Body of pancreas (tissue), 4 donors: ENCODE measurements at regions not wholly inside any gene's neighbourhood (a gene's known extent, or its start where the extent isn't known, plus 50 kb on each side); places are given as distances from the start of the nearest gene placed in this dataset.

Experiments used
- ATAC-seq: fragments of 150-250 bp; one replicate; pipeline ENCODE4 v1.9.1; 2016
- DNase-seq, 4 donors: peaks; one replicate each; pipeline ENCODE4 v3.0.0-alpha.2; 2019
- H3K27ac ChIP-seq, 4 donors: fragments of 200-600 bp; sonication (generic); 1 replicate in 3 of 4; 2 replicates in 1 of 4; pipeline versions ENCODE4 v1.5.1 to v1.6.1; 2016 to 2019; ENCODE audit warnings: mild to moderate bottlenecking in 1 of 4, mixed read lengths in 1 of 4, moderate library complexity in 1 of 4
- H3K27me3 ChIP-seq, 2 donors: fragments of 200-600 bp; sonication (generic); one replicate each; pipeline ENCODE4 v1.6.0; 2016; ENCODE audit warnings: mild to moderate bottlenecking in 1 of 2
- H3K36me3 ChIP-seq, 2 donors: fragments of 200-600 bp; sonication (generic); replicated peaks in 1 of 2; 2 replicates each; pipeline ENCODE4 v1.5.1; 2016; ENCODE audit warnings: low read depth in 2 of 2; ENCODE audit not compliant: insufficient read depth in 1 of 2
- H3K4me1 ChIP-seq: fragments of 200-600 bp; sonication (generic); one replicate; pipeline ENCODE4 v1.6.0; 2016
- H3K4me3 ChIP-seq, 2 donors: fragments of 200-600 bp; sonication (generic); 1 replicate in 1 of 2; 2 replicates in 1 of 2; pipeline ENCODE4 v1.5.1; 2016 to 2019
- H3K9me3 ChIP-seq, 3 donors: fragments of 200-600 bp; sonication (generic); 1 replicate in 2 of 3; 2 replicates in 1 of 3; pipeline ENCODE4 v1.5.1; 2016
- POLR2A ChIP-seq, 3 donors: fragments of 450-650 bp; IDR thresholded peaks; one replicate each; pipeline ENCODE4 v1.6.1; 2016; ENCODE audit warnings: antibody characterized with exemption in 3 of 3, mild to moderate bottlenecking in 2 of 3
- WGBS, 2 donors: methylation state at CpG; one replicate each; pipeline ENCODE4 v1.1.5; 2017; 5-methylcytosine and 5-hydroxymethylcytosine counted together
- intact Hi-C: fragments of 100-400 bp; cut with DNase I; formaldehyde crosslinking; loops from one replicate; pipeline ENCODE4 v1.15.1; 2023
- TF ChIP-seq, protein P1 (sequence below), 7 experiments: fragments of 450-650 bp in 4 of 7; fragments of 200-600 bp in 3 of 7; sonication (generic) in 3 of 7; IDR thresholded peaks; one replicate each; pipeline ENCODE4 v1.5.1; 2016 to 2019; ENCODE audit warnings: antibody characterized with exemption in 7 of 7

DNA sequence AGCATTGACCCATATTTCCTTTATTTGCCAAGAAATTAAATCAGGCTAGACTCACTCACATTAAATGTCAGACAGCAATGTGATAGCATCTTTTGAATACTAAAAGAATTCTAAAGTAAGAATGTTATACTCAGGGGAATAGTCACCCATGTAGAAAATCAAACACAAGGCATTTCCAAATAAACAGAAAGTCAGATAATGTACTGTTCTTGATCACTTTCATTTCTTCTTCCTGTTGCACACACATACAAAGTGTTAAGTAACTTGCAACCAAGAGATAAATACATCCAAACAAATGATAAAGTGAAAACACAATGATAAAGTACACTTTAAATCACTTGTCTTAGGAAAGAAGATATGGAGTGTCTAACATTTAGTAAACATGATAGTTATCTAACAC is 1366.6 kb upstream of the MIR17HG start:
- Histone ChIP-seq H3K27me3 (no peaks in the 10 kb centered on the region), H3K36me3 (no peaks in the 10 kb centered on the region), H3K9me3 (no peaks in the 10 kb centered on the region), H3K27ac (no peak overlapping the region), H3K4me1 (no peaks in the 10 kb centered on the region), H3K4me3 (no peak overlapping the region)
- TF ChIP-seq, protein P1, sequence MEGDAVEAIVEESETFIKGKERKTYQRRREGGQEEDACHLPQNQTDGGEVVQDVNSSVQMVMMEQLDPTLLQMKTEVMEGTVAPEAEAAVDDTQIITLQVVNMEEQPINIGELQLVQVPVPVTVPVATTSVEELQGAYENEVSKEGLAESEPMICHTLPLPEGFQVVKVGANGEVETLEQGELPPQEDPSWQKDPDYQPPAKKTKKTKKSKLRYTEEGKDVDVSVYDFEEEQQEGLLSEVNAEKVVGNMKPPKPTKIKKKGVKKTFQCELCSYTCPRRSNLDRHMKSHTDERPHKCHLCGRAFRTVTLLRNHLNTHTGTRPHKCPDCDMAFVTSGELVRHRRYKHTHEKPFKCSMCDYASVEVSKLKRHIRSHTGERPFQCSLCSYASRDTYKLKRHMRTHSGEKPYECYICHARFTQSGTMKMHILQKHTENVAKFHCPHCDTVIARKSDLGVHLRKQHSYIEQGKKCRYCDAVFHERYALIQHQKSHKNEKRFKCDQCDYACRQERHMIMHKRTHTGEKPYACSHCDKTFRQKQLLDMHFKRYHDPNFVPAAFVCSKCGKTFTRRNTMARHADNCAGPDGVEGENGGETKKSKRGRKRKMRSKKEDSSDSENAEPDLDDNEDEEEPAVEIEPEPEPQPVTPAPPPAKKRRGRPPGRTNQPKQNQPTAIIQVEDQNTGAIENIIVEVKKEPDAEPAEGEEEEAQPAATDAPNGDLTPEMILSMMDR (IDR thresholded peaks at IDR 0.05), result no peak
- TF ChIP-seq POLR2A (IDR thresholded peaks at IDR 0.05), result no peak
- ATAC-seq (no peak), DNase-seq (no peak)
- intact Hi-C loops, result no loop called here

DNA sequence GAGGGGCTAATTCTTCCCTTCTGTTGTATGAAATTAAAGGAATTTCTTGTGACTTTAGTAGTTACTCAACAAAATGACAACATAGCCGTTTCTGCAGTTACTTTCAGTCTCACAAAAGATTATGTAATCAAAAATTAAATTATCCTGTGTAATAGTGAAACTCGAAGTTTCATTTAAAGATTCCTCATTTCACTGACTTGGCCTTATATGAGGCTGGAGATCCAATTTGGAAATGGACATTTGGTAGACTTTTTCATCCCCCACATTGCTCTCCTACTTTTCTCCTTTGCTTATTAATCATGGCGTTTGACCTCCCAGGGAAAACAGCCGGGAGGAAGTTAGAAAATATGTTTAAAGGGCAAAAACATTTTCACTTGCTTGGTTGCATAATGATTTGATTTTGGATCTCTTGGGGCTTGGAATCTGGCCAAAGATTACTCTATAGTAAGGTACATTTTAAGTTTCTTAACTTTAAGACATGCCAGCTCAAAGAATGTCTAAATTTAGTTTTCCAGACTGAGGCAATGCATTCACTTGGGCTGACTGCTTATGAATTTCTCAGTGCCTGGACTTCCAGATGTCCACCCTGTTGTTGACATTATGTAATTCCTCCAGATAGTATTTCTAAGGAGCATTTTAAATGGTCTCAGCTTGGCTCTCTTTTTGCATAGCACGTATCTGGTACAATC is 1364.9 kb upstream of the MIR17HG start:
- Histone ChIP-seq H3K4me3 (no peak overlapping the region), H3K27ac (no peak overlapping the region), H3K36me3 (no peaks in the 10 kb centered on the region), H3K9me3 (no peaks in the 10 kb centered on the region), H3K27me3 (no peaks in the 10 kb centered on the region), H3K4me1 (no peaks in the 10 kb centered on the region)
- TF ChIP-seq POLR2A (IDR thresholded peaks at IDR 0.05), result no peak
- TF ChIP-seq, protein P1 (IDR thresholded peaks at IDR 0.05), result no peak
- ATAC-seq, result no peak
- intact Hi-C loops, result no loop called here
- WGBS, 2 donors, result 35 to 38% methylated on average over 5 of the region's 5 CpGs
- no peak for DNase-seq

DNA sequence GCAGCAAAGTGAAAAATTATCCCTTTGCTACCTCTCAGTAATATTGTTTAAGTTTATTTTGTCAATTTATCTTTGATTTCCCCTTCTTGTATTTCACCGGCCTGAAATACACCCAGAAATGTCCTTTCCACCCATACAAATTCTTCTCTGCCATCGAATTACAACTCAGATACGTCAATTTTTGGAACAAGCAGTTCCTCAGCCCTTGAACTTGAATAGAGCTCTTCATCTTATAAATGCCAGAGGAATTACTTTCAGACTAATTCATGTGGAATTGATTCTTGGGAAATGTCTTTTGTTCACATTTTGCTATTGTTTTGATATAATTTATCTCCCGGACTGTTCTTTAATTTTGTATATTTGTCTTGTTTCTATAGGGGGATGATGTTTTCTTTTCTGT is 1359.3 kb upstream of the MIR17HG start:
- no peak overlapping the region for H3K27ac ChIP-seq
- TF ChIP-seq POLR2A (IDR thresholded peaks at IDR 0.05), result no peak
- TF ChIP-seq, protein P1 (IDR thresholded peaks at IDR 0.05), result no peak
- no peaks in the 10 kb centered on the region for H3K9me3 ChIP-seq
- no peak overlapping the region for H3K4me3 ChIP-seq
- DNase-seq, result no peak
- intact Hi-C loops, result no loop called here
- WGBS, 2 donors, result 56 to 64% methylated on average over 4 of the region's 4 CpGs
- H3K4me1 ChIP-seq, result no peaks in the 10 kb centered on the region
- no peaks in the 10 kb centered on the region for H3K36me3 ChIP-seq
- H3K27me3 ChIP-seq, result no peaks in the 10 kb centered on the region
- no peak for ATAC-seq

DNA sequence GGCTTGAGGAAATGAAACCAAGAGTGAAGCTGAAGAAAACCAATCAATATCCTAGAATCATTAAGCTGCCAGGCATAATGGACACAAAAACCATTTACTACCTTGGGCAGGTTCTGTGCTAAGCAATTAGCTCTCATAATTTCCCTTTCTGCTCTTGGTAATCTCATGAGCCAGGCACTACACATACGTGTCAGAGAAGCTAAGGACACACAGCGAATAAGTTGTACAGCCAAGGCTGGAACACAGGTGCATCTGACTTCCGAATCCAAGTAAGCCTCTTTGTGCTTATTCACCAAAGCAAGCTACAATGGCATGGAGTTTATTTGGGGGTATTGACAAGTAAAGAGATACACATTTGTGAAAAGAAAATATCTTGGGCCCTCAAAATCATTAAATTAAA is 1343.9 kb upstream of the MIR17HG start:
- intact Hi-C loops, result no loop called here
- WGBS, 2 donors, result 73% methylated on average over 3 of the region's 3 CpGs
- no peaks in the 10 kb centered on the region for H3K27me3 ChIP-seq
- H3K9me3 ChIP-seq, result peaks cover 0 to 4% (median 0%) of the 10 kb centered on the region in 3 donors
- H3K27ac ChIP-seq, result no peak overlapping the region
- H3K4me1 ChIP-seq, result no peaks in the 10 kb centered on the region
- no peak for ATAC-seq
- TF ChIP-seq, protein P1 (IDR thresholded peaks at IDR 0.05), result no peak
- no peak for TF ChIP-seq POLR2A (IDR thresholded peaks at IDR 0.05)
- no peaks in the 10 kb centered on the region for H3K36me3 ChIP-seq
- no peak for DNase-seq
- no peak overlapping the region for H3K4me3 ChIP-seq

DNA sequence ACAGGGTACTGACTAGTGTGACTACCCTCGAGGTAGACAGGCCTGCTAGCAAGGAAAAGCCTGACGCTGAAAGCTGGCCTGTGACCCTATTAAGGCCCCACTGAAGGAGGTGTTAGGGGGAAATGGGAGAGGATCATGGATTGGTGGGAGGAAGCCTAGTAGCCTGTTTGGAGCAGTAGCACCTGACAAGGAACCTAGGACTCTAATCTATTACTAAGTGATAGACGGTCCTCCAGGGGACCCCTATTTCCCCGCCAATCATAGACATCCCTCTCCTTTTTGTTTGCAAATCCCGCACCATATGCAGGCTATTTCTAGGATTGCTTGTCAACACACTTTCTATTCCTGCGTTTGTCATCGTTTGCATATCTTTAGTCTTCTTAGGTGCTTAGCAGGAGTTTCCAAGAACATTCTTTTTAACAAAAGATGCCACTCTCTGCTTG is 1338.8 kb upstream of the MIR17HG start:
- no peak for DNase-seq
- intact Hi-C loops, result no loop called here
- ATAC-seq, result no peak
- 42 to 52% methylated on average over 7 of the region's 7 CpGs for WGBS, 2 donors
- Histone ChIP-seq H3K27ac (no peak overlapping the region), H3K36me3 (no peaks in the 10 kb centered on the region), H3K4me1 (no peaks in the 10 kb centered on the region), H3K27me3 (no peaks in the 10 kb centered on the region), H3K9me3 (no peaks in the 10 kb centered on the region), H3K4me3 (no peak overlapping the region)
- TF ChIP-seq, protein P1 (IDR thresholded peaks at IDR 0.05), result no peak
